Hypothalamus (tissue), 51 donors: ENCODE measurements at regions not wholly inside any gene's neighbourhood (a gene's known extent, or its start where the extent isn't known, plus 50 kb on each side); places are given as distances from the start of the nearest gene placed in this dataset.

ENCODE experiments used
- DNase-seq, 51 donors: peaks; one replicate each; lab custom pipeline; 2025; lab: John Stamatoyannopoulos, UW

DNA sequence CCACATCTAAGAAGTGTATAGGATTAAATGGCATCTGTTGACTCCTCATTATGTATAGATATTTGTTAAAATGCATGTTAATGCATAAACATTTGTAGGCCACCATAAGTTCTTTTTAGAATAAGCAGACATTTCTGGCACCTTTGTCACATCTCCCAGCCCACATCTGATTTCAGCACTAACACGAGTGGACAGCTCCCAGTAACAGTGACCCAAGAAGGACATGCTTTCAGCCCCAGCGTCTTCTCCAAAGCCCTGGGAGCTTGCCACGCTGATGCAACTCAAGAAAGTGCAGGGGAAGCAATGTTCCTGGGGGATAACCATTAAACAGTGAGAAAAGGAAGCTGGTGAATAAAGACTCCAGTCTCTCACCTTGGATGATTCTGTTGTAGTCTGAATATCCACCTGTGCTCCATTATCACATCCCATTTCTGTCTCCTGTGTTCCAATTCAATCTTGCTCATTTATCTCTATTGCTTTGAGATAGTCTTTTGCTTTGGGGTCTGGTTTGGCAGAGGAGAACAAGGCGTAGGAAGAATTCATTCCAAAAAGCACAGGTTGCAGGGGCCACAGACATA, 182.6 kb upstream of the THSD7B start:
- no peak for DNase-seq

DNA sequence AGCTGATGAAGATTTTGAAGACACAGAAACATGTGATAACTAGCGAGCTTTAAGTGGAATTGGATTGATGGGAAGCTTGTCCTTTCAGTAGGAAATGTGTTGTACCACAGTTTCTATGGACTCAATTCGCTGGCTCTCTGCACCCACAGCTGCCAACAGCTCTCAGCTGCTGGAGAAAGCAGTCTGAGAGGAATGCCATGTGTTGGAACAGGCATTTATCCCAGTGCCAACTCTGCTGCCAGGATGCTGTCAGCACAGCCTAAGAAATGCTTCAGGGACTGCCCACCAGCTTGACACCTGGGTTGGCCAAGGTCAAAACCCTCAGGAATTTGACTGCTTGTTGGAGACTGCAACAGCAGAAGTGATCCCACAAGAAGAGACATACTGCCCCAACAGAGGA, 193.0 kb upstream of the THSD7B start:
- DNase-seq: peak in 15 of 51 donors; percentile 0 to 35 (median 13)

DNA sequence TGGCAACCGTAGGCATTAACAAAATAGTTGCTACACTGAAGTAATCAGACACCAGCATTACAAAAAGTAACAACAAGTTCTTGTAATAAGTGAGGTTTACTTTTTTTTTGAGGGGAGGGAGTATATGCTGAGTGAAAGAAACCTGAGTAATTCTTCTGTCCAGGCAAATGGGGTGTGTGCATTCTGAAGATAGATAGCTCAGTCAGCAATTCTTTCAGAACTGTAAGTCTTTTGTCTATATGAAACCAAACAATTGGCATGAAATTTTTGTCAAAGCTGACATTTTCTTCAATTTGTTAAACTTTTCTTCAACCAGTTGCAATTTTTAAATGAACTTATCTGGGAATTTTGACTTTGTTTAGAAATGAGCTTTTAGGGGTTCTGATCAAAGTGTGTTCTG, 208.1 kb upstream of the THSD7B start:
- no peak for DNase-seq

GRCh38 chr2:136550181-136550580, 215.2 kb upstream of the THSD7B start:
- DNase-seq: no peak

DNA sequence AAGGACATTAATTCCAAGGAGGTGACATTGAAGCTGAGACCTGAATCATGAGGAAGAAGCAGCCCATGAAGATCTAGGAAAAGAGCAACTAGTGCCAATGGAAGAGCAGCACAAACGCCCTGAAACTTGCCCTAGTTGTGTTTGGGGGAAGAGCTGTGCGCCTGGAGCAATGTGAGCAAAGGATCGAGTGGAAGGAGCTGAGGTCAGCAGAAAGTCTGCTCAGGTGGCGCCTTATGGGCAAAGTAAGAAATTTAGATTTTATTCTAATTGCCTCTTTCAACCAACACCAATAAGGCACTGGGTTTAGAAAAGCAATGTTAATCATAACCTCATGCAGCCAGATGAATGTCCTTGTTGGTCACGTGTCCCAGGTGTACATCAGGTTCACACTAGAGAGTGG, 226.0 kb upstream of the THSD7B start:
- DNase-seq: no peak

GRCh38 chr2:136538489-136538888, 226.9 kb upstream of the THSD7B start:
- DNase-seq: peak in 27 of 51 donors; percentile 0 to 67 (median 18)

GRCh38 chr2:136534811-136535210, 230.5 kb upstream of the THSD7B start:
- no peak for DNase-seq

DNA sequence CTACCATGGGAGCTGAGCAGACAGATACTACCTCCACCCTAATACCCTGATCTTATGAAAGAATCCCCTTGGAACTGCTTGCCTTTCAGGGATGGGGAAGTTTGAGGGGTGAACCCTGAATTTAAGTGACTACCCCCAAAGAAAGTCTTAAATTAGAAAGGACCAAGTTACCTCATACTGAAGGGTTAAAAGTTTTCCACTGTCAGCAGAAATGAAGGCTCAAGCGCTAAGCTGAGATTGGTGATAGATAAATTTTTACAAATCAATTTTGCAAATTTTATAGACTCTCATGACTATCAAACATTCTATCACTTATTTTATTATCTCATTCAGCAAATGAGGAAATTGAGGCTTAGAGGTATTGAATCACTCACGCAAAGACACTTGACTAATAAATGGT, 233.2 kb upstream of the THSD7B start:
- DNase-seq: no peak

DNA sequence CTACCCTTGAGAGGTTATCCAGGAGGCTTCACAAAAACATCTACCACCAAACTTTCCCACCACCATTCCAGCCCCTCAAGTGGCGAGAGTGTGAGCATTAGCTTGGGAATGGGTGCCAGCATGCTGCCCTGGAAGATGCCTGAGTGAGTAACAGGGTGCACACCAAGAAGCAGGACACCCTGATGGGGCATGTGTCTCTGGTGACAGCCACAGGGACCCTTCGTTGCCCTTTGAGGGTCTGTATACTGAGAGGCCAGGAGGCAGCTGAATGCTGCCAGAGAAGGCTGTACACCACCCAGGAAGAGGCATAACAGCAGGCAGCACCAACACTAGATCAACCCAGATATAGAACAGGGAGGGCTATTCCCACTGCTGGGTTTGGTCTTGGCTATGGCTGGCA, 233.6 kb upstream of the THSD7B start:
- no peak for DNase-seq

DNA sequence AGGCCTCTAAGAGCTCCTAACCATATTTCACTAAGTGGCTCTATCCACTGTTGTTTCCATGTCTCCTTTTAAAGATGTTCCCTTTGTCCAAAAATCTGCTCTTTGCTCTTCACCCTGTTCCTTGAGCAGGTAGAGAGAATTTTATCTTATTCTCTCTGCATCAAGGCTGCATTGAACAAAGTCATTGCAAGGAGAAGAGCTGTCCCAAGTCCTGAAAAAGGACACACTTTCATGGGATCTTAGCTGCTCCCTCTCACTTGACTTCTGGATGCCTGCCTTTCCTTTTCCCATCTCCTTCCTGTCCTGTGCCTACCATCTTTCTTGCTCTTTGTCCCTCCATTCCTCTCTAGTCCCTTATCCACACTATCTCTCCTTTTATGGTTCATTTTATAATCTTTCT, 235.2 kb upstream of the THSD7B start:
- no peak for DNase-seq

- DNase-seq: no peak
Measured at GRCh38 chr2:136527560-136527959, 237.8 kb upstream of the THSD7B start.

DNA sequence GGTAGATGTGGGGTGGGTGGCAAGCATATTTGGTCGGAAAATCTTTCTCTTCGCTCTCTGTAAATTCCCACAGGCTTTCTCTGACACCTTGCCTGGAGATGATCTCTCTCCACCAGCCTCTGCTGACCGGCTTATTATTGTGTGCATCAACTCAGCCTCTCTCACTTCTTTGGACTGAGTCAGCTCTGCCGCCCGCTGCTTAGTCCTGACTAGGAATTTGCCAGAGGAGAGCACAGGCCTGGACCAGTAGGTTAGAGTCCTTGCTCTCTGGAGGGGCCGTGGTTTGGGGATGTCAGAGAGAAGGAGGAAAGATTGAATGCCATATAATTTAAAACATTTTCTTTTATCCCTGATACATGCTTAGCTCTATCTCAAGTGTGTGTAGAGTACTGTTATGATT, 242.6 kb upstream of the THSD7B start:
- DNase-seq: no peak

- no peak for DNase-seq
Measured at GRCh38 chr2:136517716-136518115, 247.6 kb upstream of the THSD7B start.

DNA sequence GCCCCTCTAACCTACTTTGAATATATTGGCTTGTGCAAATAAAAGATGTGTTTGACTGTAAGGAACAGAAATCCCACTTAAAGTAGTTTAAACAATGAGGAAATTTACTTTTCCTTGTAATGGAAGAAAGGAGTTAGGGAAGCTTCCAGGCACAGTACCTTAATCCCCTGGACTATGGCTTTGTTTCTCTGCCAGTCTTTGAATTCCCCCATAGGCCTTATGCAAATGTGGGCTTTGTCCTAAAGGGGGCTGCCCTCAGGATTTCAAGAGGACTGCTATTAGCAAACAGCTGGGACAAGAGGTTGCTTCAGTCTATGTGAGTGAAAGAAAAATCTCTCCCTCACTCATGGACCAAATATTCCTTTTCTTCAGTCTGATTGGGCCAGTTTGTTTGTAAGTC, 255.1 kb upstream of the THSD7B start:
- no peak for DNase-seq

- no peak for DNase-seq
Measured at GRCh38 chr2:136505462-136505861, 259.9 kb upstream of the THSD7B start.

- DNase-seq: no peak
Measured at GRCh38 chr2:136502660-136503059, 262.7 kb upstream of the THSD7B start.

GRCh38 chr2:136497709-136498108, 267.6 kb upstream of the THSD7B start:
- DNase-seq: no peak

DNA sequence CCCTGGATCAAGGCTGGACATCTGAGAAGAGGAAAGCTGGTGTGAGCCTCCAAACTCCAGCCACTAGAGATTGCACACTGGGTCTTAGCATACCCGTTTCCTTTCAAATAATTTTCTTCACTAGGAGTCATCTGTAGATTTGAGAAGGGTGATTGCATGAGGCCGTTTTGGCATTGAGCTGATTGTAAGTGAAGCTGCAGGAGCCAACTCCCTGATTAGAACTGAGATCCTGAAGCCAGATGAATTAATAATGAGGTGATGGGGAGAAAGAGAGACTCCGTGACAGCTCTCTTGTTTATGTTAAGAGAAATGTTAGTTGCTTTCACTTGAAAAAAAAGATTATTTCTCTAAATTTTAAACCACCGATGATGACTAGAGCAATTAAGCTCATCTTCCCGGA, 268.4 kb upstream of the THSD7B start:
- no peak for DNase-seq

- DNase-seq: no peak
Measured at GRCh38 chr2:136495636-136496035, 269.7 kb upstream of the THSD7B start.

GRCh38 chr2:136492901-136493300, 272.4 kb upstream of the THSD7B start:
- no peak for DNase-seq

DNA sequence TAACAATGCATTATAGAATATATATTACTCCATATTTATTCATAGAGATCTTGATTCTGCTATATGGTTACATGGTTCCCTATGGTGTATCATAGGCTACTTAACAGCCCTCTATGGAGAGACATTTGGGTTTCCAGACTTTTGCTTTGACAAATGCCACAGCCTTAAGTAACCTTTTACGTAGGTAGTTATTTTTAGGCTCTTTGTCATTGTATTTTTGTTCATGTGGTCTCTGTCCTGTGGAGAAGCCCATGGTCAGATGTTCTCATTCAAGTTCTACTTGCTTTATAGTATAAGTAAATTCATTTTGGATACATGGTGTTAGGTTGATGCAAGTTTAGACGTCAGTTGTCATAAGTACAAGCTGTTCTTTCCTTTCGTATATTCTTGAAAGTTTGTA, 275.2 kb upstream of the THSD7B start:
- no peak for DNase-seq

DNA sequence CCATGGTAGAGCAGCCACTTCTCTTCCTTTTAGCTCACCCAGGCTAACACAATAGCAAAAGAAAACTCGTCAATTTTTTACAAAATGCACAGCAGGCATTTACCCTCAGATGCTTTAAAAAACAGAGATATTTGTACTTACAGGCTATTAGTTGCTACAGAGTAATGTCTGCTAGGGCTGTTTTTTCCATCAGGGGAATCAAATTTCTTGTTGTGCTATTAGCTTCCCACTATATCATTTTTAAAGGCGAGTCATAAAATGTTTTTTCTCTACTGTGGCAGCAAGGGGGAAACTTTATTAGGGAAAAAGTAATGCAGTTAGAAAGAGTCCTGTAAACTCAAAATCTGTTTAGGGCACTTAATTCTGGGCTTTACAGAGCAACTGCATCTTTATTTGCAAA, 277.9 kb upstream of the THSD7B start:
- no peak for DNase-seq

GRCh38 chr2:136486115-136486514, 279.2 kb upstream of the THSD7B start:
- DNase-seq: no peak
